LHCN-M2 (cell line): ENCODE measurements at regions not wholly inside any gene's neighbourhood (a gene's known extent, or its start where the extent isn't known, plus 50 kb on each side); places are given as distances from the start of the nearest gene placed in this dataset.

ENCODE experiments used
- DNase-seq: peaks from one replicate; pipeline ENCODE4 v3.0.0-alpha.2; 2012; ENCODE audit warnings: low read depth

GRCh38 chr12:91364471-91365184 is 182.0 kb upstream of the DCN start:
- DNase-seq = no peak

- peak; percentile 52 for DNase-seq
Observed at GRCh38 chr12:91361864-91362263, 179.2 kb upstream of the DCN start.

GRCh38 chr12:91357381-91357780 is 174.8 kb upstream of the DCN start:
- DNase-seq = no peak

- no peak for DNase-seq
Observed at GRCh38 chr12:91356405-91356804, 173.8 kb upstream of the DCN start.

- DNase-seq = peak; percentile 77
Observed at GRCh38 chr12:91355150-91356006, 172.8 kb upstream of the DCN start.

- no peak for DNase-seq
Observed at GRCh38 chr12:91353266-91353665, 170.6 kb upstream of the DCN start.

- peak; percentile 75 for DNase-seq
Observed at GRCh38 chr12:91349476-91349875, 166.9 kb upstream of the DCN start.

- no peak for DNase-seq
Observed at GRCh38 chr12:91347481-91348214, 165.0 kb upstream of the DCN start.

GRCh38 chr12:91346827-91347226 is 164.2 kb upstream of the DCN start:
- DNase-seq = no peak

GRCh38 chr12:91344408-91344807 is 161.8 kb upstream of the DCN start:
- no peak for DNase-seq

- DNase-seq = no peak
Observed at GRCh38 chr12:91343010-91343409, 160.4 kb upstream of the DCN start.

- no peak for DNase-seq
Observed at GRCh38 chr12:91339106-91339505, 156.5 kb upstream of the DCN start.

- peak; percentile 54 for DNase-seq
Observed at GRCh38 chr12:91335699-91336098, 153.1 kb upstream of the DCN start.

GRCh38 chr12:91333966-91334365 is 151.3 kb upstream of the DCN start:
- no peak for DNase-seq

- DNase-seq = no peak
Observed at GRCh38 chr12:91332302-91332701, 149.7 kb upstream of the DCN start.

- peak; percentile 42 for DNase-seq
Observed at GRCh38 chr12:91331371-91331770, 148.8 kb upstream of the DCN start.

GRCh38 chr12:91328451-91328850 is 145.8 kb upstream of the DCN start:
- DNase-seq = no peak

- DNase-seq = peak; percentile 95
Observed at GRCh38 chr12:91327889-91328288, 145.3 kb upstream of the DCN start.

GRCh38 chr12:91327131-91327530 is 144.5 kb upstream of the DCN start:
- DNase-seq = peak; percentile 66

GRCh38 chr12:91326058-91327027 is 143.7 kb upstream of the DCN start:
- peak; percentile 86 for DNase-seq

GRCh38 chr12:91320999-91321398 is 138.4 kb upstream of the DCN start:
- no peak for DNase-seq
